NCI-H510A (cell line): ENCODE measurements at regions not wholly inside any gene's neighbourhood (a gene's known extent, or its start where the extent isn't known, plus 50 kb on each side); places are given as distances from the start of the nearest gene placed in this dataset.

ENCODE experiments used
- DNase-seq: peaks from one replicate; lab custom pipeline; 2025; lab: John Stamatoyannopoulos, UW

GRCh38 chr10:61318429-61318828, 134.8 kb downstream of the TMEM26 start:
- no peak for DNase-seq

- DNase-seq, result no peak
These were observed 135.5 kb downstream of the TMEM26 start for GRCh38 chr10:61317706-61318105.

- no peak for DNase-seq
These were observed 136.4 kb downstream of the TMEM26 start for GRCh38 chr10:61316676-61317265.

- DNase-seq, result no peak
These were observed 138.9 kb downstream of the TMEM26 start for GRCh38 chr10:61314273-61314672.

- no peak for DNase-seq
These were observed 139.7 kb downstream of the TMEM26 start for GRCh38 chr10:61313460-61313859.

- DNase-seq, result no peak
These were observed 148.4 kb downstream of the TMEM26 start for GRCh38 chr10:61304746-61305145.

GRCh38 chr10:61302124-61302523, 151.1 kb downstream of the TMEM26 start:
- no peak for DNase-seq

GRCh38 chr10:61301575-61301974, 151.6 kb downstream of the TMEM26 start:
- no peak for DNase-seq

- DNase-seq, result no peak
These were observed 153.3 kb downstream of the TMEM26 start for GRCh38 chr10:61299841-61300240.

- DNase-seq, result no peak
These were observed 154.0 kb downstream of the TMEM26 start for GRCh38 chr10:61299156-61299555.

- no peak for DNase-seq
These were observed 155.0 kb downstream of the TMEM26 start for GRCh38 chr10:61298194-61298593.

- no peak for DNase-seq
These were observed 157.0 kb downstream of the TMEM26 start for GRCh38 chr10:61296161-61296560.

GRCh38 chr10:61294131-61294530, 159.1 kb downstream of the TMEM26 start:
- no peak for DNase-seq

GRCh38 chr10:61289813-61290212, 163.4 kb downstream of the TMEM26 start:
- DNase-seq, result no peak

GRCh38 chr10:61286686-61287085, 166.5 kb downstream of the TMEM26 start:
- no peak for DNase-seq

GRCh38 chr10:61285749-61286148, 167.4 kb downstream of the TMEM26 start:
- DNase-seq, result no peak

GRCh38 chr10:61284222-61284890, 168.8 kb downstream of the TMEM26 start:
- DNase-seq, result no peak

- no peak for DNase-seq
These were observed 169.5 kb downstream of the TMEM26 start for GRCh38 chr10:61283481-61284221.

GRCh38 chr10:61283066-61283465, 170.1 kb downstream of the TMEM26 start:
- DNase-seq, result no peak

- no peak for DNase-seq
These were observed 172.9 kb downstream of the TMEM26 start for GRCh38 chr10:61280303-61280702.

GRCh38 chr10:61279400-61279799, 173.8 kb downstream of the TMEM26 start:
- no peak for DNase-seq

- DNase-seq, result no peak
These were observed 174.6 kb downstream of the TMEM26 start for GRCh38 chr10:61278556-61278955.

- no peak for DNase-seq
These were observed 180.4 kb downstream of the TMEM26 start for GRCh38 chr10:61272781-61273180.
